Endometrial microvascular endothelial cells (primary cell): ENCODE measurements at regions not wholly inside any gene's neighbourhood (a gene's known extent, or its start where the extent isn't known, plus 50 kb on each side); places are given as distances from the start of the nearest gene placed in this dataset.
"Not testable (repeated sequence)": the region's sequence is repeated elsewhere in the genome, so short reads cannot be mapped to it uniquely, and the experiment has no call there.

Experiments
- in situ Hi-C: cut with HindIII; loops from 2 replicates; pipeline ENCODE4 v1.10.0; 2017; ENCODE audit warnings: low sequenced_read_pairs, low pct_unique_long_range_greater_than_20kb; ENCODE audit errors: inconsistent ontology term

DNA sequence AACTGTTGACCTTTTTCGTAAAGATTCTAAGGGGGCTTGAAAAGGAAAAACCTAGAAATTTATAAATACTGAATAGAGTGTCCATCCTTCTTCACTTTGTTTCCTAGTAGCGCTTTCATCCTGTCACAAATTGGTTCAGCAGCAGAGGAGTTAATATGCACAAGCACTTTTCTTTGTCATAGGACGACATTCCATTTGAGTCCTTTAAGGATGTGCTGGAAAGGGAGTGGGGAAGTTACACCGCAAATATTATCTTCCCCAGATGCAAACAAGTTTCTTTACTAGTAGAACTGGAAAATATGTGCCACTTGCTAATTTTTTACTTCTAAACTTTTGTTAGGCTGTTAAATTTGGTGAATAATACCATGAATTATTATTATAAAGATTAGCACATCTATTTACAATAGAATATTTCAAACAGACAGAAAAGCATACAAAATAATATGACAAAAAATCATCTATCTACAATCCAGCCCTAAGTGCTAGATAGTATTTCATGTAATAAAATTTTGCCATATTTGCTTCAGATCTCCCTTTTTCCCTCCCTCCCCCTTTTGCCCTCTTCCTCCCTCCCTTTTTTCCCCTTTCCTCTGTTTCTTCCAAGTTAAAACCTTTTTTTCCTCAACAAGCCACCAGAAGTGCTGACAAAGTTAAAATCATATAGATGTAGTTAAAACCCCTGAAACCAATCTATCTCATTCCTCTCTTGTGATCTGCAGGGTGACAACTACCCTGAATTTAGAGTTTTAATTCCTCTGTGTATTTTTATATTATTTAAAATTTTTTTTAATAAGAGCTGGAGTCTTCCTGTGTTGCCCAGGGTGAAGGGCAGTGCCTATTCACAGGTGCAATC is 50.5 kb upstream of the MAP4K3 start:
- in situ Hi-C loops = no loop called here

- in situ Hi-C loops = no loop called here
Observed at GRCh38 chr2:39488450-39488849, 51.4 kb upstream of the MAP4K3 start.

GRCh38 chr2:39490586-39490985 is 53.5 kb upstream of the MAP4K3 start:
- in situ Hi-C loops = no loop called here

DNA sequence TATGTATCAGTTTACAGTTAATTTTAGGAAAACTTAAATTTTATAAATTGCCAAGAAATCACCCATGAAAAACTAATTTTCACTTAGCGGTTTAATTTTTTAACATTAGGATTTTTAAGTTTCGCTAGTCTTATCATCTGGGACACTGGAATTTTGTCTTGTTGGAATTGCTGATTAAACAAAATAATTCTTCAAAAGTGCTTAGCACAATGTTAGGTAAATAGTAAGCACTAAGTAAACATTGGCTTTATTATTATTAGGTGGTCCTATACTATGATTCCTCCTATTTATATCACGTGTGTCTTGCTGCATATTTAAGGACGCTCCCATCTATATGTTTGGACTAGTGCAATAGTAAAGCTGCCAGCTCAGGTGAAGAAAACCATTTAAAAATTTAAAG is 54.6 kb upstream of the MAP4K3 start:
- in situ Hi-C loops = no loop called here

- in situ Hi-C loops = no loop called here
Observed at GRCh38 chr2:39492095-39492590, 55.1 kb upstream of the MAP4K3 start.

GRCh38 chr2:39492716-39493115 is 55.6 kb upstream of the MAP4K3 start:
- in situ Hi-C loops = no loop called here

DNA sequence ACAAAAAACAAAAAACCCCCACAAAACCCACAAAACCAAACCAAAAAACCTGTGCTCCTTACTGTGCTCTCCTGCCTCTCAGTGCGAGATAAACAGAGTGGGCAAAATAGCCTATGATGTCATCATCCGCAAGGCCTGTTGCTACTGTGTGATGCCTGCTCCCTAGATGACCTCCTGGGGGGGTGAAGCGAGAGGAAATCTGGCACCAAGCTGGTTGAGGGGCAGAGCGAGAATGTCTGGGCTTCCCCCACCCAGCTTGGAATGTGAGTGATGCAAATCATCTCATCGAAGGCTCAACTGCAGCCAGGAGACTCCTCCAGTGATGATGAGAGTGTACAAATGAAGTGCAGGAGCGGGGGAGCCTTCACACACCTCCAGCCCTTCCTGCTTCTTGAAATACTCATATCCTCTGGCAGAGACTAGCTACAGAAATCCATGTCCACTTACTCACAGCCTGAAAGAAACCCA is 57.7 kb upstream of the MAP4K3 start:
- in situ Hi-C loops = no loop called here

DNA sequence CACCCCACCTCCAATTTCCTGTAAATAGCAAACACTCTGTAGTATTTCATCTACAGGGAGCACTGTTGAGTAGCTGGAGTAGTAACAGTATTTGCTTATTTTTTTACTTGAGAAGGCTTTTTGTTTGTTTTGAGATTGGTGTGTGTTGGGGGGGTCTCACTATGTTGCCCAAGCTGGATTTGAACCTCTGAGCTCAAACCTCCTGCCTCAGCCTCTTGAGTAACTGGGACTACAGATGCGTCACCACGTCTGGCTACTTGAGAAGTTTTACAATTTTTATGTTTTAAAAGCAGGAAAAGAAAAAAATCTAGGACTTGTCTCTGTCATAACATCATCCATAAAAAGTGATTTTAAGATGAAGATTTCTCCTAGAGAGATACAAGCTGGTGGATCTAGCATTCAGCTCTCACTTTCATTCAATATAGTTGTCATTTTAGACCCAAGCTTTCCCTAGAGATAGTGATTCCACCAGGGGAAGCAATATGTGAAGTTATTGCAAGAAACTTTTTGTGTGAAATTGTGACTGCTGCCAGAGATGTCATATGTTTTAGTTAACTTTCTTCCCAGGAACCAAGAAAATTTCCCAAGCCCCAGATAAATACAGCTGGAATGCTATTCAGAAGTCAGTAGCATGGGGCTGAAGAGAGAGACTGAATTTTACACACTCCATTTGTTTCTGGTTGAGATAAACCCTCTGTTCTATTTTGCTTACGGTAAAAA is 60.2 kb upstream of the MAP4K3 start:
- in situ Hi-C loops = no loop called here

- in situ Hi-C loops = not testable (repeated sequence)
Observed at GRCh38 chr2:39498176-39498575, 61.1 kb upstream of the MAP4K3 start.

GRCh38 chr2:39498786-39499185 is 61.7 kb upstream of the MAP4K3 start:
- in situ Hi-C loops = no loop called here

GRCh38 chr2:39499336-39499735 is 62.3 kb upstream of the MAP4K3 start:
- in situ Hi-C loops = no loop called here

DNA sequence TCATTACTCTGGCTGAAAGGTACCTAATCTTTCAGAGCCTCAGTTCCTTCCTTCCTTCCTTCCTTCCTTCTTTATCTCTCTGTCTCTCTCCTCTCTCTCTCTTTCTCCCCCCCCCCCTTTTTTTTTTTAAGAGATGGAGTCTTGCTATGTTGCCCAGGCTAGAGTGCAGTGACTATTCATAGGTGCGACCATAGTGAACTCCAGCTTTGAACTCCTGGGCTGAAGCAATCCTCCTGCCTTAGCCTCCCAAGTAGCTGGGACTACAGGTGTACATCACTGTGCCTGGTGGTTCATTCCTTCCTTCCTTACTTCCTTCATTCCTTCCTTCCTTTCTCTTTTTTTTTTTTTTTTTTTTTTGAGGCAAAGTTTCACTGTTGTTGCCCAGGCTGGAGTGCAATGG is 64.3 kb upstream of the MAP4K3 start:
- in situ Hi-C loops = loop anchor here (25.0 kb wide), 1 partner anchor 211 kb away; no protein-coding TSS in a partner anchor

- in situ Hi-C loops = loop anchor here (25.0 kb wide), 1 partner anchor 209 kb away; no protein-coding TSS in a partner anchor
Observed at GRCh38 chr2:39503277-39503676, 66.2 kb upstream of the MAP4K3 start.

DNA sequence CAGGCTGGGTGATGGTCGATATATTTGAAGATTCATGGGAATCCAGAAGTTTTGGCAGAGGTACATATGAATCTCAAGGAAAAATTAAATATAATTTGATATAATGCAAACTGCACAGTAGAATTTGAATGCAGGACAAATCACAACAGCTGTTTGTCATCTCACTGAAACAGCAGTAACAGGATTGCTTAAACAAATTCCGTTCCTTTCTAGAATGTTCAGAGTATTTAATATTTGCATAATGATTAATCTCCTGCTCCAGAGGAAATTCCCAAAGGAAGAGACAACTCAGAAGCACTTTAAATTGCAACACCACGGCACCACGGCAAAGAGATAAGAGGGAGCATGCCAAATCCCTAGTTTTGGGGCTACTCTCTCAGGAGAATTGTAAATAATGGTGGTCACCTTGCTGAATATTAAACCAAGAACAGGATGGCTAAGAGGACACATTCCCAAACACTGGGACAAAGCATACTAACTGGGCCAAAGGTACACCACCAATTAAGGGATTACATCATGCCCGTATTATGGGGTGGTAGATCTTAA is 67.8 kb upstream of the MAP4K3 start:
- in situ Hi-C loops = loop anchor here (25.0 kb wide), 1 partner anchor 207 kb away; no protein-coding TSS in a partner anchor

- in situ Hi-C loops = loop anchor here (25.0 kb wide), 1 partner anchor 206 kb away; no protein-coding TSS in a partner anchor
Observed at GRCh38 chr2:39506215-39506614, 69.1 kb upstream of the MAP4K3 start.

GRCh38 chr2:39508198-39508597 is 71.1 kb upstream of the MAP4K3 start:
- in situ Hi-C loops = loop anchor here (25.0 kb wide), 1 partner anchor 204 kb away; no protein-coding TSS in a partner anchor

DNA sequence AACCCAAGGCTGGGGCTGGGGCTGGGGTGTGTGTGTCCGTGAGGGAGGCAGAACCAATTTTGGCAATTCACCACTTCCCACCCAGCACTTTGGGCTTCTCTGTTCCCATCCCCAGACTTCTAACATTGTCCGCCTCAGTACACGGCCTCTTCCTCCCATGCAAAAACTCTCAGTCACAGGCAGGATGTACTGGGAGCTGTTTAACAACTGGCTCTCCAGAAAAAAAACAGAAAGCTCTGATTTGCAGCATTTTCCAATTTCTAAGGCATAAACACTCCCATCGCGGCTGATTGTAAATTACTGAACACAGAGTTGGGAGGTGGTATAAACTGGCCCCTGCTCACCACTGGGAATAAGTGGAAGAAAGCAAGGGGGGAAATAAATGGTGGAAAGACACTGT is 73.1 kb upstream of the MAP4K3 start:
- in situ Hi-C loops = loop anchor here (25.0 kb wide), 1 partner anchor 202 kb away; no protein-coding TSS in a partner anchor

DNA sequence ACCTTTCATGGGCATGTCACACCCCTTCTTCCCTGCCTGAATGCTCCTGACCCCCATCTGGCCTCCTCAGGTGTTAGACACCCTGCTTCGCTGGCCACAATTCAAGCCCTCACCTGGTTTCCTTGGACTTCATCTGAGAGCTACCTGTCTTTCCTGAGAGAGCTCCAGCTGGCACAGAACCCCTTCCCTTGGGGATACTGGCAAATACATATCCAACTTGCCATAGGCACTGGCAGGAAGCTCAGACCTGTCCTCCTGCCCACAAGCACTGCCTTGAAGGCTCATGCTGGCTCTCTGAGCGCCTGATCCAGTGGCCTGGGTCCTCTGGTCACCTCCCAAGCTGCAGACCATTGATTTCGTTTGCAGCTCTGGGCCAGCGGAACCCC is 74.1 kb upstream of the MAP4K3 start:
- in situ Hi-C loops = loop anchor here (25.0 kb wide), 1 partner anchor 201 kb away; no protein-coding TSS in a partner anchor
